GM12878 (cell line): ENCODE measurements at regions not wholly inside any gene's neighbourhood (a gene's known extent, or its start where the extent isn't known, plus 50 kb on each side); places are given as distances from the start of the nearest gene placed in this dataset.

Experiments
- CTCF ChIP-seq, 3 experiments: IDR thresholded peaks in 2 of 3; conservative IDR thresholded peaks in 1 of 3; 2 replicates each; pipeline ENCODE4 v1.5.1; 2011; ENCODE audit warnings: low read depth in 3 of 3, low read length in 3 of 3, mild to moderate bottlenecking in 3 of 3, control low read depth in 2 of 3, moderate library complexity in 2 of 3, inconsistent platforms in 1 of 3, mixed read lengths in 1 of 3; ENCODE audit not compliant: control insufficient read depth in 2 of 3, insufficient read depth in 1 of 3; ENCODE audit errors: extremely low read depth in 1 of 3
- ELK1 ChIP-seq: IDR thresholded peaks from 2 replicates; pipeline ENCODE4 v1.6.1; 2012; ENCODE audit warnings: low read depth, low read length, improper control_type of control experiment
- FOXM1 ChIP-seq: IDR thresholded peaks from 2 replicates; pipeline ENCODE4 v1.6.1; 2012; ENCODE audit warnings: low read depth, mild to moderate bottlenecking, inconsistent platforms, low read length, moderate library complexity
- GATAD2B ChIP-seq: fragments of 450-650 bp; conservative IDR thresholded peaks from 2 replicates; pipeline ENCODE4 v1.6.1; 2017; ENCODE audit warnings: low read depth, mild to moderate bottlenecking, moderate library complexity
- JUND ChIP-seq: IDR thresholded peaks from 2 replicates; pipeline ENCODE4 v1.6.1; 2012; ENCODE audit warnings: low read depth, mild to moderate bottlenecking, low read length, improper control_type of control experiment, moderate library complexity
- KDM1A ChIP-seq: fragments of 200-600 bp; sonication (generic); IDR thresholded peaks from 2 replicates; pipeline ENCODE4 v1.6.1; 2016; ENCODE audit warnings: borderline replicate concordance
- MAX ChIP-seq: IDR thresholded peaks from 2 replicates; pipeline ENCODE4 v1.6.1; 2012; ENCODE audit warnings: low read depth, low read length, improper control_type of control experiment
- MXI1 ChIP-seq: fragments of 150-350 bp; IDR thresholded peaks from 2 replicates; pipeline ENCODE4 v1.6.1; 2011; ENCODE audit warnings: low read depth, mild to moderate bottlenecking, inconsistent platforms, low read length, improper control_type of control experiment
- POLR2A ChIP-seq: IDR thresholded peaks from 2 replicates; pipeline ENCODE4 v1.6.1; 2011; ENCODE audit warnings: low read depth, mild to moderate bottlenecking, low read length
- SIN3A ChIP-seq: IDR thresholded peaks from 2 replicates; pipeline ENCODE4 v1.6.1; 2012; ENCODE audit warnings: low read depth, low read length, improper control_type of control experiment
- SP1 ChIP-seq: IDR thresholded peaks from one replicate; pipeline ENCODE4 v1.6.1; 2011; ENCODE audit warnings: low read depth, low read length
- SUZ12 ChIP-seq: fragments of 200-600 bp; sonication (generic); IDR thresholded peaks from one replicate; pipeline ENCODE4 v1.6.1; 2018; ENCODE audit warnings: antibody characterized with exemption, mild to moderate bottlenecking; ENCODE audit not compliant: unreplicated experiment
- ZNF274 ChIP-seq: IDR thresholded peaks from one replicate; pipeline ENCODE4 v1.8.0; 2011; ENCODE audit not compliant: insufficient read length, insufficient read depth

GRCh38 chr12:132423251-132423819 is 66.6 kb upstream of the FBRSL1 start:
- TF ChIP-seq SIN3A, result no peak
- TF ChIP-seq KDM1A, result no peak
- TF ChIP-seq MAX, result no peak
- no peak for TF ChIP-seq MXI1
- TF ChIP-seq SUZ12, result no peak
- no peak for TF ChIP-seq SP1
- TF ChIP-seq GATAD2B, result no peak
- TF ChIP-seq ZNF274, result no peak
- no peak for TF ChIP-seq POLR2A
- TF ChIP-seq ELK1, result no peak
- TF ChIP-seq CTCF (IDR thresholded peaks at IDR 0.05 in 2 of 3, conservative IDR thresholded peaks at IDR 0.05 in 1 of 3; ENCODE audit: control insufficient read depth in 2 of 3, extremely low read depth in 1 of 3, insufficient read depth in 1 of 3, low read depth in 3 of 3, low read length in 3 of 3), result no peak
- no peak for TF ChIP-seq JUND
- no peak for TF ChIP-seq FOXM1
